ENCODE measurements at regions not wholly inside any gene's neighbourhood (a gene's known extent, or its start where the extent isn't known, plus 50 kb on each side); places are given as distances from the start of the nearest gene placed in this dataset.

DNA sequence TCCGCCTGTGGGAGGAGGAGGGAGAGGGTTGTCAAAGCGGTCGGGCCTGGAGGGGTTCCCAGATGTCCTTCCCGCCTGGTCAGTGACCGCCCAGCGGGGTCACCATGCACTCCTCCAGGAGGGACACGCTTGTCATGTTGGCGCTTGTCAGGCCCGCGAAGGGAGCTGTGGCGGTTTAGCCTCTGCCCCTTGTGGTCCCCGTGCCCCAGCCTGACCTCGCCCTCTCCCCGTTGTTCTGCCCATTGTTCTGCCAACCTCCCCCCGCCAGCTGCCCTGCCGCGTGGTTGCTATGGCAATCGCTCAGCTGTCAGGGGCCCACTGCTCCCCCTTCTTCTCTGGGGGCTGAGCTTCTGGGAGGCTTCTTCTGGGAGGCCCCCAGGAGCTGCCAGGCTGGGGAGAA is 146.4 kb upstream of the CIBAR2 start:
- Histone ChIP-seq H3K4me3 (ENCODE audit: control insufficient read depth in 2 of 3, extremely low read depth in 1 of 3, insufficient read depth in 2 of 3, low read depth in 1 of 3, low read length in 3 of 3) (no peak overlapping the region), H3K27me3 (ENCODE audit: control insufficient read depth, extremely low read depth, insufficient read depth, low read length) (peaks cover 14% of the 10 kb centered on the region), H4K20me1 (ENCODE audit: control insufficient read depth, extremely low read depth, insufficient read depth, low read length) (peaks cover 2% of the 10 kb centered on the region), H3K4me1 (ENCODE audit: control insufficient read depth, extremely low read depth, insufficient read depth, low read length) (no peaks in the 10 kb centered on the region), H3K27ac (ENCODE audit: control insufficient read depth, insufficient read depth, low read length) (no peak overlapping the region), H3K9ac (ENCODE audit: control insufficient read depth, extremely low read depth, insufficient read depth, low read length) (no peak overlapping the region), H3K36me3 (ENCODE audit: control insufficient read depth in 2 of 2, extremely low read depth in 1 of 2, insufficient read depth in 2 of 2, low read length in 2 of 2) (no peaks in the 10 kb centered on the region), H3K4me2 (ENCODE audit: control insufficient read depth, extremely low read depth, insufficient read depth, low read depth, low read length) (no peak overlapping the region), H3K9me3 (ENCODE audit: control insufficient read depth, low read depth, low read length) (no peaks in the 10 kb centered on the region), H3K9me1 (ENCODE audit: control insufficient read depth, extremely low read depth, insufficient read depth, low read length) (no peaks in the 10 kb centered on the region), H2AFZ (ENCODE audit: control insufficient read depth, low read length) (no peak overlapping the region), H3K79me2 (ENCODE audit: control insufficient read depth, insufficient read depth, low read length) (no peaks in the 10 kb centered on the region)
- dilution Hi-C loops (cut with MboI; ENCODE audit: extremely low pct_ligation_motif_present, low sequenced_read_pairs) = no loop called here
- DNase-seq (ENCODE audit: low read depth, low spot score) (no peak), FAIRE-seq (no peak)
- TF ChIP-seq, protein P1, sequence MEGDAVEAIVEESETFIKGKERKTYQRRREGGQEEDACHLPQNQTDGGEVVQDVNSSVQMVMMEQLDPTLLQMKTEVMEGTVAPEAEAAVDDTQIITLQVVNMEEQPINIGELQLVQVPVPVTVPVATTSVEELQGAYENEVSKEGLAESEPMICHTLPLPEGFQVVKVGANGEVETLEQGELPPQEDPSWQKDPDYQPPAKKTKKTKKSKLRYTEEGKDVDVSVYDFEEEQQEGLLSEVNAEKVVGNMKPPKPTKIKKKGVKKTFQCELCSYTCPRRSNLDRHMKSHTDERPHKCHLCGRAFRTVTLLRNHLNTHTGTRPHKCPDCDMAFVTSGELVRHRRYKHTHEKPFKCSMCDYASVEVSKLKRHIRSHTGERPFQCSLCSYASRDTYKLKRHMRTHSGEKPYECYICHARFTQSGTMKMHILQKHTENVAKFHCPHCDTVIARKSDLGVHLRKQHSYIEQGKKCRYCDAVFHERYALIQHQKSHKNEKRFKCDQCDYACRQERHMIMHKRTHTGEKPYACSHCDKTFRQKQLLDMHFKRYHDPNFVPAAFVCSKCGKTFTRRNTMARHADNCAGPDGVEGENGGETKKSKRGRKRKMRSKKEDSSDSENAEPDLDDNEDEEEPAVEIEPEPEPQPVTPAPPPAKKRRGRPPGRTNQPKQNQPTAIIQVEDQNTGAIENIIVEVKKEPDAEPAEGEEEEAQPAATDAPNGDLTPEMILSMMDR (optimal IDR thresholded peaks at IDR 0.05 in 1 of 3, IDR thresholded peaks at IDR 0.05 in 1 of 3, conservative IDR thresholded peaks at IDR 0.05 in 1 of 3; ENCODE audit: extremely low read depth in 1 of 3, insufficient read depth in 2 of 3, low read length in 3 of 3) = no peak
- no peak for TF ChIP-seq EZH2 (IDR thresholded peaks at IDR 0.05; ENCODE audit: low read length)

DNA sequence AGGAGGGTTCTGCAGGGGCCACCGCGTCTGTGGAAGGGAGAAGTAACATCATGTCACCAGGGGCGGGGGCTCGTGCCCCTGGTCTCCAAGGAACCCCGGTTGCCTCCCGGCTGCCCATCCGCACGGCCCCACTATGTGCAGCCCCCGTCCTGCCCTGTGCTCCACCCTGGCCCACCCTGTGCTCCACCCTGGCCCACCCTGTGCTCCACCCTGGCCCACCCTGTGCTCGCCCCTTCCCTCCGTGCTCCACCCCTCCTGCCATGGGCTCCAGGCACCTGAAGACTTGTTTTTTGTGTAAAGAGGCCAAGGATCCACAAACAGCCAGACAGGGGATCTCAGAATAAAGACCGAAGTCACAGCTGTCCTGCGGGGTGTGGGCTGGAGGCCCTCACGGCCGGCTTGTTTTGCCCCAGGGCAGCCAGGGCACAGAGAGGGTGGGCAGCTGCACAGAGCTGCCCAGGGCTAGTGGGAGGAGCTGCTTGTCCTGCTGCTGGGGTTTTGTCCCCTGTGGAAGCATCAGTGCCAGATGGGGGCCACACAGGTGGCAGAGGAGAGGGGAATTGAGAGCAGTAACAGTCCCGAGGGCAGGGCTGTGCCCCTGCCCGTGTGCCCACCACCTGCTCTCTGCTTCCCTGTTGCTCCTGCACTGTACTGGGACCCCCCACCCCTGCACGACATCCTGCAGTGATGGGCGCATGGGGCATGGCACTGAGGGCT is 147.0 kb upstream of the CIBAR2 start:
- TF ChIP-seq, protein P1 (optimal IDR thresholded peaks at IDR 0.05 in 1 of 3, IDR thresholded peaks at IDR 0.05 in 1 of 3, conservative IDR thresholded peaks at IDR 0.05 in 1 of 3; ENCODE audit: extremely low read depth in 1 of 3, insufficient read depth in 2 of 3, low read length in 3 of 3) = no peak
- TF ChIP-seq EZH2 (IDR thresholded peaks at IDR 0.05; ENCODE audit: low read length) = no peak
- H2AFZ ChIP-seq (ENCODE audit: control insufficient read depth, low read length) = no peak overlapping the region
- H3K79me2 ChIP-seq (ENCODE audit: control insufficient read depth, insufficient read depth, low read length) = no peaks in the 10 kb centered on the region
- H4K20me1 ChIP-seq (ENCODE audit: control insufficient read depth, extremely low read depth, insufficient read depth, low read length) = peaks cover 2% of the 10 kb centered on the region
- no peaks in the 10 kb centered on the region for H3K36me3 ChIP-seq (ENCODE audit: control insufficient read depth in 2 of 2, extremely low read depth in 1 of 2, insufficient read depth in 2 of 2, low read length in 2 of 2)
- FAIRE-seq (no peak), DNase-seq (ENCODE audit: low read depth, low spot score) (no peak)
- H3K27ac ChIP-seq (ENCODE audit: control insufficient read depth, insufficient read depth, low read length) = no peak overlapping the region
- H3K9me1 ChIP-seq (ENCODE audit: control insufficient read depth, extremely low read depth, insufficient read depth, low read length) = no peaks in the 10 kb centered on the region
- no peak overlapping the region for H3K4me2 ChIP-seq (ENCODE audit: control insufficient read depth, extremely low read depth, insufficient read depth, low read depth, low read length)
- no peaks in the 10 kb centered on the region for H3K4me1 ChIP-seq (ENCODE audit: control insufficient read depth, extremely low read depth, insufficient read depth, low read length)
- H3K4me3 ChIP-seq (ENCODE audit: control insufficient read depth in 2 of 3, extremely low read depth in 1 of 3, insufficient read depth in 2 of 3, low read depth in 1 of 3, low read length in 3 of 3) = no peak overlapping the region
- no peaks in the 10 kb centered on the region for H3K9me3 ChIP-seq (ENCODE audit: control insufficient read depth, low read depth, low read length)
- peaks cover 14% of the 10 kb centered on the region for H3K27me3 ChIP-seq (ENCODE audit: control insufficient read depth, extremely low read depth, insufficient read depth, low read length)
- H3K9ac ChIP-seq (ENCODE audit: control insufficient read depth, extremely low read depth, insufficient read depth, low read length) = no peak overlapping the region
- dilution Hi-C loops (cut with MboI; ENCODE audit: extremely low pct_ligation_motif_present, low sequenced_read_pairs) = no loop called here
